NCI-H1092 treated with DMSO at 0.1 percent for 48 hours (cell line): ENCODE measurements at regions not wholly inside any gene's neighbourhood (a gene's known extent, or its start where the extent isn't known, plus 50 kb on each side); places are given as distances from the start of the nearest gene placed in this dataset.

Experiments used
- DNase-seq: peaks from one replicate; lab custom pipeline; 2025; lab: John Stamatoyannopoulos, UW

DNA sequence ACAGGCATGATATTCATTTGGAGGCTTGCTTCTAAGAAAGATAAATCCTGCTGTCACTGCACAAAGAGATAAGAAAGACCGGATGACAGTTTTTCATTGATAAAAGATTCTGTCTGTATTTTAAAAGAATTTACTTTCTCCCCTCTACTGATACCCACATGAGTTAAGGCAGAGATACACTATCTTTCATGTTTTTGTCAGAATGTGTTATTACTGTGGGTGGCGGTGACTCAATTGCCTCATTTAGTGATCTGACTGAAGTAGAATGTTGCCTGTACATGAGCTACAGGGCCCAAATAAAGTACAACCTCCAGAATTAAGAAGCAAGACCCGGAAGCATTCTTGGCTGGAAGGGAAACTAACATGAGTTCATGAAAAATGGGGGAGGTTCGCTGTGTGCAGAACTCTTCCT, 480.0 kb downstream of the SLC4A3 start:
- DNase-seq: no peak

DNA sequence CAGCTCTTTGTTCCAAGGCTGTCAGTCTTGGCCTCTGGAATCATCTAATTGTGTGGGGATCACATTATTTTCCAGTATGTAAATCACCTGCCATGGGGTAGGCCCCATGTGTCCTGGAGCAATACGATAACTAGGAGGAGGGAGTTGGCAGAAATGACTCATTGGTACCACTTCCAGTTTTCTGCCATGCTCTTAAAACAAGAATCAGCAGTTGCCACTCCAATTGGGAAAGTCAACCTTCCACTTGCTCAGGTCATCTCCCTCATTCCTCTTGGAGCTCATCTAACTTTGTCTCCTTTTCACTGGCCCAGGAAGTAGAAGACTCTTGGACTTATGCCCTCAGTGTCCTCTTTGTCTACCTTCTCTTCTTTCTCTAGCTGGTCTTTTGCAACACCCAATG, 487.0 kb downstream of the SLC4A3 start:
- no peak for DNase-seq

GRCh38 chr2:220117025-220117424, 489.6 kb downstream of the SLC4A3 start:
- no peak for DNase-seq

- no peak for DNase-seq
Measured at GRCh38 chr2:220120041-220120440, 492.6 kb downstream of the SLC4A3 start.

DNA sequence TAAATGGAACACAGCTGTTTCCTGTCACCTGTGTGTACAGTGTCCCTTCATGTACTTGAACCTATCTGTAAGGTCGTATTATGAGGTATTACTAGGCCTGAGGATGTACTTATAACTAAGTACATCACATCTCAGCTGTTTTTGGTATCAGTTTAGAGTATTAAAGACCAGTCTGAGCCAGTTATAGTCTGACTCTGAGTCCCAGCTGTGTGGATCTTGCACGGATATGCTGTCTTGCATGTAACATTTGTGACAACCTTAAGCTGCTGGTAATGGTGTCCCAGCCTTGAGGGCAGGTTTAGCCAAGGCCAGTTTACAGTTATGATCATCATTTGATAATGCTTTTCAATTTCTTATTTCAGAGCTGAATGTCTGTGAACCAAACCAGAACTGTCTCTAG, 496.3 kb downstream of the SLC4A3 start:
- no peak for DNase-seq

GRCh38 chr2:220125551-220125950, 498.1 kb downstream of the SLC4A3 start:
- DNase-seq: no peak

DNA sequence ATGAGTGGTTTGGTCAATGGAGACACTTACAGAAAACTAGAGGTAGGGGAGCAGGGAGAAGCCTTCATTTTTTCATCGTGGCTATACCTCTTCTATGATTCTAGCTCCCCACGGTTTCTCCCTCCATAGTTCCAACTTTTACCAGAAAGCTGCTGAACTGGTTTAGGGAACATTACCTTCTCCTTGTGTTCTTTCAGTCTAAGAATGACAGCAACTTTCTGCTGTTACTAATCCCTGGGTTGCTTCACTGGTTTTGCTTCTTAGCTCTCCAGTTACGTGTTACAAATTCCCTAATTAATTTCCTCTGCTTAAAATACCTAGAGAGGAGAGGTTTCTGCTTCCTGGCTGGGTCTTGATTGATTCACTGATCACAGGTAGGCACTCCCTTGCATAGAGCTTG, 499.9 kb downstream of the SLC4A3 start:
- DNase-seq: no peak

- DNase-seq: no peak
Measured at GRCh38 chr2:220127876-220128275, 500.4 kb downstream of the SLC4A3 start.

GRCh38 chr2:220129391-220129790, 502.0 kb downstream of the SLC4A3 start:
- DNase-seq: no peak

DNA sequence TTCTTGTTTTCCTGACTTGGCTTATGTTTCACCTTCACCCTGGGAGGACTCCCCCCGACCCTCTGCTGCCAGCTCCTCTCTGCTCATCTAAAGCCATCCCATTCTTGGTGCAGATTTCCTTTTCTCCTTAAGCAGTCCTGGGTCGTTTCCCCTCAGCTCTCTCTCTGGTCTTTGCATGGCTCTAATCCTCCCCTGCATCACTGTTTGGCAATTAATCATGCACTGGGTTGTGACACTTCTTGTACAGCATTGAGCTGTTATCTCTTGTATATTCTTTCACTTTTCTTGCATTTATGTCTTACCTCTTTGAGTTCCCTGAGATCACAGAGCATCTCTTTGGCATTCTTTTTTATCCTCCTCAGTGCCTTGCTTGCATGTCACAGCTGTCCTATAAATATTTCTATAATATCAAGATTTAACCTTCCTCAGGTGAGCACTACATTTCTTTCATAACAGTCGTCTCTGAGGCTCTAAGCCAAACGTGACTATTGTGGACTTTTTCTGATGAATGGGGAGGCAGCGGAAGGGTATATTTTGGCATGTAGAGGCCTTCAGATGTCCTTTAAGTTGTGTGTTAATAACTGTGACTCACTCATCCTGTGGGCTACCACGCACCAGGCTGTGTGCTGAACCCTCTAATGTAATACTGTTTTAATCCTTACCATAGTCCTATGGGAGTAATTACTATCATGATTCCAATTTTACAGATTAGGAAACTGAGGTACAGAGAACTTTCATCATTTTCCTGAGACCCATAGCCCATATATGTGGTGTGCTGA, 507.5 kb downstream of the SLC4A3 start:
- DNase-seq: no peak

GRCh38 chr2:220143336-220143735, 515.9 kb downstream of the SLC4A3 start:
- no peak for DNase-seq

- DNase-seq: no peak
Measured at GRCh38 chr2:220144411-220144810, 517.0 kb downstream of the SLC4A3 start.

- DNase-seq: no peak
Measured at GRCh38 chr2:220147161-220148038, 520.0 kb downstream of the SLC4A3 start.

DNA sequence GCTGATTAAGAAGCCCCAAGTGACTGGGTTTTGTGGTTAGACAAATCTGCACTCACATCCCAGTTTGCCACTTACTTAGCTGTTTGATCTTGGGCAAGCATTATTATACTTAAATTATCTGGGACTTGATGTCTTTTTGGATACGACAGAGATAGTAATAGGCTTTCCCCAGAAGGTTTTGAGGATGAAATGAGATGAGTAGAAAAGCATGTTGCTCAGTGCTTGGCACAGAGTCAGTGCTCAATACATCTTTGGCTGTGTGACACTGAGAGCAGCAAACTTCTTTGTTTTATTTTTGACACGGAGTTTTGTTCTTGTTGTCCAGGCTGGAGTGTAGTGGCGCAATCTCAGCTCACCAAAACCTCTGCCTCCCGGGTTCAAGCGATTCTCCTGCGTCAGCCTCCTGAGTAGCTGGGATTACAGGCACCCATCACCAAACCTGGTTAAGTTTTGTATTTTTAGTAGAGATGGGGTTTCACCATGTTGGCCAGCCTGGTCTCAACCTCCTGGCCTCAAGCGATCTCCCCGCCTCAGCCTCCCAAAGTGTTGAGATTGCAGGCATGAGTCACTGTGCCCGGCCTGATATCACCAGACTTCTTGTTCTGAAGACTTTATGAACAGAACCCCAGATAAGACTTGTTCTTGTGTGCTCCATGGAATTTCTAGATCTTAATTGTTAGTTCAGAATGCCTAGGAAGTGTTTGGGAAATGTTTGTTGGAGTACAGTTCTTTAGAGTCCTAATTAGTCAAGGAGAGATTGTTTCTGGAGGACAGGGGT, 521.2 kb downstream of the SLC4A3 start:
- no peak for DNase-seq

DNA sequence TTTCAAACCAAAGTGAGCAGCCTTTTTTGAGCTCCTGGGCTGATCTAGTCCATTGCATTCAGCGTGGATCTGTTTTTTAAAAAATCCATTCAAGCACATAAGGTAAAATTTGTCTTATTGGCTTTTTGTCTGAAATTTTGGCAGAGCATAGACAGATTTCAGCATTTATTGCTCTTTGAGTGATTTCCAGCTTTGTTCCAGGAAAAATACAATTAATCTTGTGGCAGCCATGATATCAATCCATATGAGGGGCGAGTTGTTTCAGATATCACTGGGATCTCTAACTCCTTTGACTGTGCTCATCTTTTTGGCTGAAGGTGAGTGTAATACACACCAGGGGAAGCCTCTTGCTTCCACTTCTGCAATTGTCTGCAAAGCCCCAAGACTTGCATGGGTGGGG, 523.9 kb downstream of the SLC4A3 start:
- no peak for DNase-seq

- DNase-seq: no peak
Measured at GRCh38 chr2:220152281-220152935, 525.0 kb downstream of the SLC4A3 start.

DNA sequence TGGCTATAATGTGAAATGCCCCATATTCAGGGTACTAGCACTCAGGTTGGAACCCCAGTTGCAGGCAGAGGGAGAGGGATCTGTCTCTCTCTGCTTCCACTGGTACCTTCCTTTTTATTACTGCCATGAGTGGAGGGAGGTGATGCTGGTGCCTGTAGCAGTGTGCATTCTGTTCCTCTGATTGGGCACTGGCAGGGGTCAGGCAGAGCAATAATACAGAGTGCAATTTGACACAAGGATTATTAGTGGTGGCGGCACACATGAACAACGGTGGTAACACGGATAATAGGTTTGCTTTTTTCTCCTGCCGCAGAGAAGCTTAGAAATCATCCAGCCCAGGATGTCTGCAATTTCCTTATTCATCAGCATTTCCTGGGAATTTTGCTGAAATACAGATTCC, 525.7 kb downstream of the SLC4A3 start:
- no peak for DNase-seq

GRCh38 chr2:220154304-220154703, 526.9 kb downstream of the SLC4A3 start:
- DNase-seq: no peak

DNA sequence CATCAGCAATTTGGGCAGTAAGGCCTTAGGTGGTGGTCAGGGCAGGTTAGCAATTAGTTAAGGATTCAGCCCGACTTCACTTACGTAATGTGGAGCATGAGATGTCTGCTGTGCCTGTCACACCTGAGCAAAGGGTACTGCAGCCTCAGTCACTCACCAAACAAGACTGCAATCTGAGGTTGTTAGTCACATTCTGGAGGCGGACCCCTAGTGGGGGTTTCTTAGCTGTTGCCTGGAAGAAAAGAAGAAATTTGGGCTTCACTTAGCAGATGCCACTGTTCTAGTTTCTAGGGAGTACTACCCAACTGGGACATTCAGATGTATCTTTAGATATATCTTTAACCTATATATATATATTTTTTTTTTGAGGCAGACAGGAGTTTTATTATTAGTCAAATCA, 529.9 kb downstream of the SLC4A3 start:
- no peak for DNase-seq

DNA sequence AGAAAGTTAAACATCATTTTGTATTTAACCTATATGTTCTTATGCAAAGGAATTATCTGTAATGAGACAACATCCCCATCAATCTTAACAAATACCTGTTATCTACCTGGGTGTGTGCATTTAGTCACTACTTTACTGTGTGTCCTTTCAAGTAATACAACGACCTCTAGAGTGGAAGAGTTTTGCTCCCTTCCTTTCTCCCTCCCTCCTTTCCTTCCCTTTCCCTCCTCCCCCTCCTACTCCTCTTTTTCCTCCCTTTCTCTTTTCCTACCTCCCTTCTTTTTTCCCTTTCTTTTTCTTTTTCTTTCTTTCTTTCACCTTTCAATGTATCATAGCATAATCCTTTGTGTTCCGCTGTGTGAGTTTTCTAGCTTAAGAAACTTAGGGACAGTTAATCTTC, 532.3 kb downstream of the SLC4A3 start:
- DNase-seq: no peak

GRCh38 chr2:220162320-220162719, 534.9 kb downstream of the SLC4A3 start:
- no peak for DNase-seq

DNA sequence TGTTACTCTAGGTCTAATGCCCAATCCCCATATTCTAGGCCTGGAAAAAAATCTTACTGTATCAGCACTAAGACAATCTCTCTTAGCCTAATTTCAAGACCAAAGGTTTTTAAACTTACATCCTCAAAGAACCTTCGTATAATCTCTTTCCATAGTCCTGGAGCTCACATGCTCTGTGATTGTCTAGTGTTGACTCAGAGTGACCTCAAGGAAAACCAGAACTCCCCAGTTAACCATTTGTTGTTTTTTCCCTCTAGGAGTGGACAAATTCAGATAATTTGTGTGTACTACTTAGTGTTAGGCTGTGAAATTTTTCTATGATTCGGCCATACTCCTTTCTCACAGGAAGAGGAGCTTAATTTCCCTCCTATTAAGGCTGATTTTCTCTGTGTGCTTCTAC, 536.1 kb downstream of the SLC4A3 start:
- DNase-seq: no peak
